Thoracic aorta (tissue), 2 donors: ENCODE measurements at regions not wholly inside any gene's neighbourhood (a gene's known extent, or its start where the extent isn't known, plus 50 kb on each side); places are given as distances from the start of the nearest gene placed in this dataset.

ENCODE experiments used
- ATAC-seq: fragments of 150-250 bp; one replicate; pipeline ENCODE4 v1.8.0; 2017; ENCODE audit warnings: low read depth; ENCODE audit not compliant: insufficient number of reproducible peaks, low FRiP score
- DNase-seq: peaks from one replicate; pipeline ENCODE4 v3.0.0-alpha.2; 2020; ENCODE audit warnings: low spot score
- H3K27ac ChIP-seq, 2 donors: fragments of 200-600 bp; sonication (generic); 1 replicate in 1 of 2; 2 replicates in 1 of 2; pipeline ENCODE4 v1.5.1; 2016; ENCODE audit warnings: mild to moderate bottlenecking in 2 of 2, moderate library complexity in 2 of 2
- H3K27me3 ChIP-seq: fragments of 200-600 bp; sonication (generic); replicated peaks from 2 replicates; pipeline ENCODE4 v1.6.0; 2016; ENCODE audit warnings: mild to moderate bottlenecking; ENCODE audit not compliant: insufficient read depth
- H3K36me3 ChIP-seq: fragments of 200-600 bp; sonication (generic); one replicate; pipeline ENCODE4 v1.5.1; 2016
- H3K4me1 ChIP-seq, 2 donors: fragments of 200-600 bp; sonication (generic); 1 replicate in 1 of 2; 2 replicates in 1 of 2; pipeline versions ENCODE4 v1.5.1 to v1.6.0; 2016; ENCODE audit warnings: low read depth in 2 of 2, mild to moderate bottlenecking in 1 of 2; ENCODE audit not compliant: control insufficient read depth in 1 of 2
- H3K4me3 ChIP-seq: fragments of 200-600 bp; sonication (generic); 2 replicates; pipeline ENCODE4 v1.5.1; 2016; ENCODE audit warnings: mild to moderate bottlenecking
- H3K9me3 ChIP-seq: fragments of 200-600 bp; sonication (generic); 2 replicates; pipeline ENCODE4 v1.5.1; 2016
- CTCF ChIP-seq: fragments of 200-600 bp; sonication (generic); IDR thresholded peaks from one replicate; pipeline ENCODE4 v1.5.1; 2019; ENCODE audit warnings: antibody characterized with exemption

DNA sequence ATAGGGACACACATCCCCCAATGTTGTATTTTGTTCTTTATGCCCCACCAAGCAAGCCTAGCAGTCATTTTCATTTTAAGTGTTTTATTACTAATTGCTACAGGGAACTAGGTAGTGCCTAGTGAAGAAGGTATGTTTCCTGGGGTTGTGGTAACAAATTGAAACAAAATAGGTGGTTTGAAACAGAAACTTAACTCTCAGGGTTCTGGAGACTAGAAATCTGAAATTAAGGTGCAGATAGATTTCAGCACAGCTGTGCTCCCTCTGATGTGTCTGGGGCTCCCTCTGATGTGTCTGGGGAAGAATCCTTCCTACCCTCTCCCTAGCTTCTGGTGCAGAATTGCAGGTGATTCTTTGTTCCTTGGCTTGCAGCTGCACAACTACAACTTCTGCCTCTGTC, 390.1 kb downstream of the ZFHX3 start:
- Histone ChIP-seq H3K27me3 (no peaks in the 10 kb centered on the region), H3K9me3 (no peaks in the 10 kb centered on the region), H3K27ac (no peak overlapping the region), H3K4me3 (no peak overlapping the region), H3K4me1 (no peaks in the 10 kb centered on the region), H3K36me3 (no peaks in the 10 kb centered on the region)
- ATAC-seq (no peak), DNase-seq (no peak)
- TF ChIP-seq CTCF, result no peak

GRCh38 chr16:72657164-72657563, 390.8 kb downstream of the ZFHX3 start:
- DNase-seq (no peak), ATAC-seq (no peak)
- no peaks in the 10 kb centered on the region for H3K9me3 ChIP-seq
- TF ChIP-seq CTCF, result no peak
- H3K4me3 ChIP-seq, result no peak overlapping the region
- no peaks in the 10 kb centered on the region for H3K4me1 ChIP-seq
- H3K27me3 ChIP-seq, result no peaks in the 10 kb centered on the region
- no peak overlapping the region for H3K27ac ChIP-seq
- H3K36me3 ChIP-seq, result no peaks in the 10 kb centered on the region

GRCh38 chr16:72654535-72654934, 393.4 kb downstream of the ZFHX3 start:
- H3K36me3 ChIP-seq, result no peaks in the 10 kb centered on the region
- no peaks in the 10 kb centered on the region for H3K4me1 ChIP-seq
- no peaks in the 10 kb centered on the region for H3K9me3 ChIP-seq
- no peak for TF ChIP-seq CTCF
- H3K27me3 ChIP-seq, result no peaks in the 10 kb centered on the region
- no peak overlapping the region for H3K4me3 ChIP-seq
- ATAC-seq (no peak), DNase-seq (no peak)
- H3K27ac ChIP-seq, result no peak overlapping the region

GRCh38 chr16:72649254-72649944, 398.5 kb downstream of the ZFHX3 start:
- H3K36me3 ChIP-seq, result no peaks in the 10 kb centered on the region

DNA sequence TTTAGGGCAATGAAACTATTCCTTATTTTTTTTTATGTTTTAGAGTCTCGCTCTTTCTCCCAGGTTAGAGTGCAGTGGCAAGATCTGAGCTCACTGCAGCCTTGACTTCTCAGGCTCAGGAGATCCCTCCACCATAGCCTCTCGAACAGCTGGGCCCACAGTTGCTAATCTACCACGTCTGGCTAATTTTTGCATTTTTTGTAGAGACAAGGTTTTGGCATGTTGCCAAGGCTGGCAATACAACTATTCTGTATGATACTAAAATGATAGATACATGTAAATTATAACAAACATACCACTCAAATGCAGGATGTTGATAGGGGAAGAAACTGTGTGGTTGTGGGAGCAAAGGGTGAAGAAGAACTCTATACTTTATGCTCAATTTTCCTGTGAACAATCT, 401.3 kb downstream of the ZFHX3 start:
- DNase-seq, result no peak
- H3K27ac ChIP-seq, result no peak overlapping the region
- ATAC-seq, result no peak
- no peak overlapping the region for H3K4me3 ChIP-seq
- no peaks in the 10 kb centered on the region for H3K4me1 ChIP-seq
- no peaks in the 10 kb centered on the region for H3K27me3 ChIP-seq
- no peaks in the 10 kb centered on the region for H3K9me3 ChIP-seq
- H3K36me3 ChIP-seq, result no peaks in the 10 kb centered on the region
- no peak for TF ChIP-seq CTCF

More at GRCh38 chr16:72649254-72649944, 398.5 kb downstream of the ZFHX3 start:
- Histone ChIP-seq H3K4me3 (no peak overlapping the region), H3K4me1 (no peaks in the 10 kb centered on the region), H3K9me3 (no peaks in the 10 kb centered on the region), H3K27me3 (no peaks in the 10 kb centered on the region), H3K27ac (no peak overlapping the region)
- no peak for TF ChIP-seq CTCF
- no peak for DNase-seq
- no peak for ATAC-seq
